ENCODE measurements at regions not wholly inside any gene's neighbourhood (a gene's known extent, or its start where the extent isn't known, plus 50 kb on each side); places are given as distances from the start of the nearest gene placed in this dataset.

- no peak overlapping the region for H3K4me3 ChIP-seq (ENCODE audit: extremely low read depth in 1 of 4, insufficient read depth in 2 of 4, low read depth in 3 of 4, low read length in 4 of 4)
- CTCF ChIA-PET (ENCODE audit: partially characterized antibody) = no interaction called here
- H4K91ac ChIP-seq (replicated peaks; ENCODE audit: insufficient read length, low read length) = no peak overlapping the region
- no peak overlapping the region for H3K18ac ChIP-seq (ENCODE audit: extremely low read depth, low read length)
- H3K23ac ChIP-seq (ENCODE audit: insufficient read length) = no peak overlapping the region
- 90% methylated on average over 2 of the region's 2 CpGs; no CpG with 5 or more reads in 1 of the 2 experiments for WGBS, 2 experiments (ENCODE audit: extremely low coverage in 1 of 2, insufficient coverage in 1 of 2, insufficient read length in 1 of 2, insufficient replicate concordance in 2 of 2, low coverage in 1 of 2, low lambda C conversion rate in 2 of 2, missing lambda C conversion rate in 1 of 2)
- peaks cover 0 to 5% of the 10 kb centered on the region in 2 experiments; a peak in 1 of 4 replicates for H3K79me2 ChIP-seq (ENCODE audit: control insufficient read depth in 1 of 2, insufficient read depth in 2 of 2, low read length in 2 of 2)
- no peak overlapping the region for H3K4ac ChIP-seq (replicated peaks; ENCODE audit: insufficient read length, low read depth, low read length)
- H2AK5ac ChIP-seq (ENCODE audit: low read depth, low read length) = no peak overlapping the region
- POLR2A ChIA-PET (ENCODE audit: partially characterized antibody) = interaction anchor here (0.9 kb wide), 1 partner anchor 29 kb away, joined by 4 read pairs; no protein-coding TSS in a partner anchor
- DNase-seq (ENCODE audit: low read depth in 1 of 2, low spot score in 2 of 2) (no peak), FAIRE-seq (no peak)
- H3K56ac ChIP-seq (replicated peaks; ENCODE audit: insufficient read length, low read depth, low read length) = no peak overlapping the region
- H2BK12ac ChIP-seq (ENCODE audit: low read depth, low read length) = no peak overlapping the region
- H3K9me3 ChIP-seq (ENCODE audit: insufficient read depth in 2 of 2, low read depth in 1 of 2, low read length in 1 of 2) = no peaks in the 10 kb centered on the region
- no peaks in the 10 kb centered on the region for H3K23me2 ChIP-seq (ENCODE audit: low read depth, low read length)
- no peak overlapping the region for H2AFZ ChIP-seq (ENCODE audit: low read length)
- H3K9ac ChIP-seq (replicated peaks in 1 of 4; ENCODE audit: extremely low read depth in 1 of 4, low read depth in 3 of 4, low read length in 3 of 4) = no peak overlapping the region
- no peaks in the 10 kb centered on the region for H3K79me1 ChIP-seq (ENCODE audit: low read depth, low read length)
- H2BK15ac ChIP-seq (ENCODE audit: low read length) = no peak overlapping the region
- no peak overlapping the region for H3K4me2 ChIP-seq (ENCODE audit: insufficient read depth in 1 of 2, low read depth in 2 of 2, low read length in 2 of 2)
- H2BK20ac ChIP-seq (ENCODE audit: low read length) = no peak overlapping the region
- H2BK5ac ChIP-seq (ENCODE audit: low read depth, low read length) = no peak overlapping the region
- no peaks in the 10 kb centered on the region for H4K20me1 ChIP-seq (replicated peaks in 1 of 2; ENCODE audit: control insufficient read depth in 1 of 2, insufficient read depth in 2 of 2, low read length in 2 of 2)
- H3K4me1 ChIP-seq (replicated peaks in 1 of 4; ENCODE audit: control insufficient read depth in 3 of 4, insufficient read depth in 4 of 4, low read length in 3 of 4) = no peaks in the 10 kb centered on the region; a peak in 1 of 7 replicates
- H3K14ac ChIP-seq (ENCODE audit: insufficient read length) = no peak overlapping the region
- H3K27ac ChIP-seq (ENCODE audit: low read depth, low read length) = no peak overlapping the region
- no peak overlapping the region for H4K8ac ChIP-seq (ENCODE audit: extremely low read depth, insufficient read depth, low read length)
- H4K5ac ChIP-seq (ENCODE audit: insufficient read length, low read depth, low read length) = no peak overlapping the region
- H3K36me3 ChIP-seq (ENCODE audit: control insufficient read depth in 2 of 4, insufficient read depth in 4 of 4, low read length in 3 of 4) = no peaks in the 10 kb centered on the region
- H2BK120ac ChIP-seq (replicated peaks; ENCODE audit: low read depth, low read length) = no peak overlapping the region
- no peaks in the 10 kb centered on the region for H3K27me3 ChIP-seq (replicated peaks in 1 of 4; ENCODE audit: control insufficient read depth in 3 of 4, extremely low read depth in 1 of 4, insufficient read depth in 3 of 4, low read length in 3 of 4)
- TF ChIP-seq MAX (IDR thresholded peaks at IDR 0.05) = no peak
- no peak for TF ChIP-seq GTF2F1 (IDR thresholded peaks at IDR 0.05; ENCODE audit: borderline replicate concordance, low read depth, low read length)
- no peak for TF ChIP-seq GABPA (IDR thresholded peaks at IDR 0.05; ENCODE audit: borderline replicate concordance, insufficient read depth, low read length)
- TF ChIP-seq YY1 (IDR thresholded peaks at IDR 0.05; ENCODE audit: low read depth, low read length) = no peak
- no peak for TF ChIP-seq CHD1 (IDR thresholded peaks at IDR 0.05; ENCODE audit: low read depth, low read length)
- TF ChIP-seq POLR2A (IDR thresholded peaks at IDR 0.05; ENCODE audit: control extremely low read depth in 1 of 2, low read depth in 2 of 2, low read length in 2 of 2) = no peak
- no peak for TF ChIP-seq RFX5 (IDR thresholded peaks at IDR 0.05; ENCODE audit: borderline replicate concordance, low read depth, low read length)
- TF ChIP-seq SP2 (IDR thresholded peaks at IDR 0.05; ENCODE audit: low read length) = no peak
- no peak for TF ChIP-seq SIX5 (IDR thresholded peaks at IDR 0.05; ENCODE audit: low read depth, low read length)
- TF ChIP-seq ATF2 (IDR thresholded peaks at IDR 0.05; ENCODE audit: low read length) = no peak
- no peak for TF ChIP-seq RNF2 (IDR thresholded peaks at IDR 0.05; ENCODE audit: borderline replicate concordance, low read depth, low read length, missing control alignments, poor library complexity, severe bottlenecking)
- TF ChIP-seq SP1 (IDR thresholded peaks at IDR 0.05; ENCODE audit: low read depth, low read length) = no peak
- no peak for TF ChIP-seq ATF3 (IDR thresholded peaks at IDR 0.05; ENCODE audit: insufficient read depth, low read depth, low read length)
These were observed 89.2 kb upstream of the GAS1 start for GRCh38 chr9:87036506-87036905.
